Subcutaneous abdominal adipose tissue (tissue), 5 donors: ENCODE measurements at regions not wholly inside any gene's neighbourhood (a gene's known extent, or its start where the extent isn't known, plus 50 kb on each side); places are given as distances from the start of the nearest gene placed in this dataset.
"Not testable (repeated sequence)": the region's sequence is repeated elsewhere in the genome, so short reads cannot be mapped to it uniquely, and the experiment has no call there.

ENCODE experiments used
- H3K27ac ChIP-seq: one replicate; pipeline ENCODE4 v1.7.0; 2013; ENCODE audit warnings: low read depth, mild to moderate bottlenecking, inconsistent platforms, low read length, moderate library complexity
- H3K27me3 ChIP-seq, 5 donors: one replicate each; pipeline ENCODE4 v1.7.0; 2013; ENCODE audit warnings: low read length in 5 of 5, inconsistent platforms in 1 of 5; ENCODE audit not compliant: control insufficient read depth in 5 of 5, insufficient read depth in 4 of 5
- H3K36me3 ChIP-seq, 5 donors: one replicate each; pipeline ENCODE4 v1.7.0; 2013; ENCODE audit warnings: low read length in 5 of 5; ENCODE audit not compliant: control insufficient read depth in 5 of 5, insufficient read depth in 5 of 5
- H3K4me1 ChIP-seq, 5 donors: one replicate each; pipeline ENCODE4 v1.7.0; 2013; ENCODE audit warnings: low read length in 5 of 5, mild to moderate bottlenecking in 3 of 5, moderate library complexity in 1 of 5; ENCODE audit not compliant: control insufficient read depth in 5 of 5, insufficient read depth in 5 of 5
- H3K4me3 ChIP-seq, 5 donors: one replicate each; pipeline ENCODE4 v1.7.0; 2013; ENCODE audit warnings: low read length in 5 of 5, low read depth in 1 of 5
- H3K9ac ChIP-seq, 5 donors: one replicate each; pipeline ENCODE4 v1.7.0; 2013; ENCODE audit warnings: low read length in 5 of 5, mild to moderate bottlenecking in 4 of 5, moderate library complexity in 3 of 5
- H3K9me3 ChIP-seq, 5 donors: one replicate each; pipeline ENCODE4 v1.7.0; 2013; ENCODE audit warnings: low read length in 5 of 5; ENCODE audit not compliant: control insufficient read depth in 5 of 5
- donor health status: healthy.
- donor health status: healthy.
- donor health status: healthy.
- donor health status: healthy.
- donor health status: healthy.

DNA sequence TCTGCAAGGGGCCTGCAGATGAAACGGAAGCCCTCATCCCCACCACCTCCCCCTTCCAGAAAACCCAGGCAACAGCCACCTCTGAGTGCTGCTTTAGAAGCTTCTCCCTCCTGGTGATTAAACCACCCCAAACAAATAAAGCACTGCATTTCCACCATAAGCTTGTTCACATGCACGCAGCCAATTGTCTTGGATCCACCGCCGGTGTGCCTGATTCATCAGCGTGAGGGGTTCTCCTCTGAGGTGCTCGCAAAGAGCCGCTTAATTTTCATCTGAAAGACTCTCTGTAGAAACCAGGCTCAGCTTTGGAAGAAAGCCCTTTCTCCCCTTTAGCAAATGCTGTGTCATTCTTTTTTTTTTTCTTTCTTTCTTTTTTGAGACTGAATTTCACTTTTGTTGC lies 155.2 kb upstream of the EEF2KMT start:
- Histone ChIP-seq H3K36me3 (no peaks in the 10 kb centered on the region), H3K27me3 (no peaks in the 10 kb centered on the region), H3K4me3 (no peak overlapping the region), H3K9ac (no peak overlapping the region), H3K27ac (no peak overlapping the region), H3K9me3 (no peaks in the 10 kb centered on the region), H3K4me1 (no peaks in the 10 kb centered on the region)

DNA sequence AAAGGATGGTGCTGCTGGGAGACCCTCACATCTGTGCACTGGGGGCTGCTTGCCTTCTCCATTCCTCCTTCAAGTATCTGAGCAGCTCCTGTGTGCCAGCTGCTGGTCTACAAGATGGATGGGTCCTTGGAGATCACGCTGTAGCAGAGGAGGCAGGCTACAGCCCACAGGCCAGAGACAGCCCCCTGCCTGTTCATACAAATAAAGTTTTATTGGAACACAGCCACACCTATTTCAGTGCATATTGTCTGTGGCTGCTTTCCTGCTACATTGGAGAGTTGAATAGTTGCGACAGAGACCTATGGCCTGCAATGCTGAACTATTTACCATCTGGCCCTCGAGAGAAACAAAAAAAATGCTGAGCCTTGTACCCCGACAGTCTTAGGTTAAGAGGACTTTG lies 149.8 kb upstream of the EEF2KMT start:
- not testable (repeated sequence) for H3K4me3 ChIP-seq, H3K36me3 ChIP-seq, H3K9me3 ChIP-seq, H3K9ac ChIP-seq, H3K27me3 ChIP-seq, H3K4me1 ChIP-seq, H3K27ac ChIP-seq

DNA sequence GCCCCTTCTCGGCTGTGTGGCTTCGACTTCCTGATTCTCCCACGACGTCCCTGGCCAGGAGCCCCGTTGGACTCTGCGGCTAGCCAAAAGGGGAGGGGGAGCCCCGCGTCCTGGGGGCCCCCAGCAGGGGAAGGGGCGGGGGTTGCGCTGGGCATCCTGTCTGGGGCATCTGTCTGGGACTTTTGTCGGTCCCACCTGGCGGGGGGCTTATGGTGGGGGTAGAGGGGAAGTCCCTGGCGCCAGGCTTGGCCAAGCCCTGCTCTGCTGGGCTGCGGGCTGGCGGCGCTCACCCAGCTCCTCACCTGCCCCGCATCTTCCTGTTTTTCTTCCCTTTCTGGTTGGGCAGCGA lies 142.7 kb upstream of the EEF2KMT start:
- not testable (repeated sequence) for H3K4me3 ChIP-seq, H3K4me1 ChIP-seq
- H3K27me3 ChIP-seq, result peaks cover 0 to 10% (median 2%) of the 10 kb centered on the region in 5 donors

DNA sequence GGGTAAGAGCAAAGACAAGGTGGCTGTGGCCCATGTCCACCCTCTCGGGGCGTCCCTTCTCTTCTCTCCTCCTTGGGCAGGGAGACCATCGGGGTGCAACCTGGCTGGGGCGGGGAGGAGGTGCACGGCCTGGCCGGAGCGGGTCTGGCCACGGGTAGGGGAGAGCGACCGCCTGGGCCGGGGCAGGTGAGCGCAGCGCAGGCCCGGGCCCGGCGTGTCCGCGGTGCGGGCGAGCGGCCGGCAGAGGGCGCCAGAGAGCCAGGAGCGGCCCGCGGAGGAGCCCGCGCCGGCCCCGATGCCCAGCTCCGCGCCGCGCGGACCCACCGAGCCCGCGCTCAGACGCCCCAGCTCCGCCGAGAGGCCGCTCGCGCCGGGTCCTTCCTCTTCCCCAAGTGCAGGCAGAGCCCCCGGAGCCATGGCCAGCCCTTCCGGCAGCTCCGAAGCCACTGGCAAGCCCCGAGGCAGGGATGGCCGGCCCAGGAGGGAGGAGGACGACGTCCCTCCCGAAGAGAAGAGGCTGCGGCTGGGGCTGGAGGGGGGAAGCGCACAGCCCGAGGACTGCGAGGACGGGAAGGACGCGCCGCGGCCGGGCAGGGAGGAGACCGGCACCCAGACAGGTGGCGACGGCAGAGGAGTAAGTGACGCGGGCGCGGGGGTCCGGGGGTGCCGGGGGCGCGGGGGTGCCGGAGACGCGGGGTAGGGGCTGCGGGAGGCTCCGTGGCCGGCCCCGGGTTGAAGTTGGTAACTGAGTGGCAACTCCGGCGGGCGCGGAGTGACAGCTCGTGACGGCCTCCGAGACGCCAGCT lies 142.1 kb upstream of the EEF2KMT start:
- not testable (repeated sequence) for H3K4me3 ChIP-seq, H3K9me3 ChIP-seq, H3K36me3 ChIP-seq, H3K27ac ChIP-seq, H3K9ac ChIP-seq, H3K4me1 ChIP-seq
- H3K27me3 ChIP-seq, result peaks cover 0 to 10% (median 2%) of the 10 kb centered on the region in 5 donors

More for the DNA sequence above, 142.7 kb upstream of the EEF2KMT start:
- not testable (repeated sequence) for H3K36me3 ChIP-seq, H3K9me3 ChIP-seq, H3K9ac ChIP-seq, H3K27ac ChIP-seq

DNA sequence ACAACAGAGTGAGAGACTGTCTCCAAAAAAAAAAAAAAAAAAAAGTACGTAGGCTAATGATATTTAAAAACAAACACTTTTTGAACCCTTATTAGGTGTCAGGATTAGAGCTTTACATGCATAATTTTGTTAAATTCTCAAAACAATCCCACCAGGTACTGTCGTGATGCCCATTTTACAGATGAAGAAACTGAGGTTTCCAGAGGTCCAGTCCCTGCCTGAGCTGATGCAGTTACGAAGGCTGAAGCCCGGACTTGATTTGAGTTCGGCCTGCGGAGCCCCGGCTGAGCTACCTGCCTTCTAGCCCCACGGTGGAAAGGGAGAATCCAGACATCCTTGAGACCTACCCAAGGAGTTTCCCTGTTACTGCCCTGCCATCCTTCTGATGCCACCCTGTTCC lies 137.5 kb upstream of the EEF2KMT start:
- Histone ChIP-seq H3K27me3 (peaks cover 0 to 12% (median 0%) of the 10 kb centered on the region in 5 donors), H3K36me3 (no peaks in the 10 kb centered on the region), H3K4me1 (no peaks in the 10 kb centered on the region), H3K9ac (no peak overlapping the region), H3K27ac (no peak overlapping the region), H3K4me3 (no peak overlapping the region), H3K9me3 (peaks cover 0 to 2% (median 0%) of the 10 kb centered on the region in 5 donors)

DNA sequence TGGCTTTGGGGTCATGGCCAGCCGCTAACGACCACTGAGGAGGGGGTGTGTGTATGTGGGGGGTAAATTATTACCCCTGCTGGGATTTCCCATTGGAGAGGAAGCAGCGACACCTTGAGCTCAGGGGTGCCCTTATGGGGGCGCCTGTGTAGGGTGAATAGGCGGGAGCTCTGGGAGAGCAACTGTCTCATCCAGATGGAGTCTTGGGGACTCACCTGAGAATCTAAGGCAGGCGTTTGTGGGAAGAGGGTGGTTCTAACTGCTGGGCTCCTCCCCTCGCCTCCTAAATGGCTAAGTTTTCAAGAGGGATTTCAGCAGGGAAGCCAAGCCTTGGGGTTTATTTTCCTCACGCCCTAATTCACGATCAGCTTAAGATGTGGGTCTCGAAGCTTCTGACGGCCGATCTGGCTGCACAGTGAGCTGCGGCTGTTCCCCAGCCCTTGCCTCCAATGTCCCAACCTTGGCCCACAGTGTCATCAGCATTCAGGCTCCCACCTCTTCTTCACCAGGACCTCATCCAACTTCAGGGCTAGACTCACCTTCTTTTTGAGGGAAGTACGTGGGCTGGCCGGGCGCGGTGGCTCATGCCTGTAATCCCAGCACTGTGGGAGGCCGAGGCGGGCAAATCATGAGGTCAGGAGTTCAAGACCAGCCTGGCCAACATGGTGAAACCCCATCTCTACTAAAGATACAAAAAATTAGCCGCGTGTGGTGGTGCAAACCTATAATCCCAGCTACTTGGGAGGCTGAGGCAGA lies 136.9 kb upstream of the EEF2KMT start:
- H3K36me3 ChIP-seq, result no peaks in the 10 kb centered on the region
- no peak overlapping the region for H3K4me3 ChIP-seq
- no peak overlapping the region for H3K9ac ChIP-seq
- H3K4me1 ChIP-seq, result no peaks in the 10 kb centered on the region
- no peak overlapping the region for H3K27ac ChIP-seq
- peaks cover 0 to 2% (median 0%) of the 10 kb centered on the region in 5 donors for H3K9me3 ChIP-seq
- peaks cover 0 to 12% (median 0%) of the 10 kb centered on the region in 5 donors for H3K27me3 ChIP-seq

DNA sequence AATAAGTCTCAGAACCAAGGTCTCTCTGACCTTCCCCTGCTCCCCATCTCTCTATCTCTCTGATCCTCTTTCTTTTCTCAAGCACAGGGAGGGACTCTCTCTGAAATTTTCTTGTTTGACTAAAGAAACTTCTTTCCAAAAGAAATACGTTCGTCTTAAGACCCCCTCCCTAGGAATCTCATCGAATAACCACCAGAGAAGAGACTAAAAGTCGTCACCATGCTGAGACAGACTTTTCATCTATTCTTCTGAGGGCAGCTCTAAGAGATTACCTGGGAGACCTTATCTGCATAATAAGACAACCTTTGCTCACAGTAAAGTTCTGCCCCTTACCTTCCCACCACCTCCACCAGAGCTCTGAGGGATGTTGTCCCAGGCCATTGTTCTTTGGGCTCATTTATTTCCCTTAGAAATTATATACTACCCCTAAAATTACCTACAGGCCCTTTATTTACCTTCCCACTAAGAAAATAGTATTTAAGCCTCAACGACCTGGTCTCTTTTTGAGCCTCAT lies 133.7 kb upstream of the EEF2KMT start:
- no peaks in the 10 kb centered on the region for H3K4me1 ChIP-seq
- H3K4me3 ChIP-seq, result no peak overlapping the region
- peaks cover 0 to 12% (median 0%) of the 10 kb centered on the region in 5 donors for H3K27me3 ChIP-seq
- peaks cover 0 to 2% (median 0%) of the 10 kb centered on the region in 5 donors for H3K9me3 ChIP-seq
- H3K36me3 ChIP-seq, result no peaks in the 10 kb centered on the region
- no peak overlapping the region for H3K27ac ChIP-seq
- no peak overlapping the region for H3K9ac ChIP-seq

DNA sequence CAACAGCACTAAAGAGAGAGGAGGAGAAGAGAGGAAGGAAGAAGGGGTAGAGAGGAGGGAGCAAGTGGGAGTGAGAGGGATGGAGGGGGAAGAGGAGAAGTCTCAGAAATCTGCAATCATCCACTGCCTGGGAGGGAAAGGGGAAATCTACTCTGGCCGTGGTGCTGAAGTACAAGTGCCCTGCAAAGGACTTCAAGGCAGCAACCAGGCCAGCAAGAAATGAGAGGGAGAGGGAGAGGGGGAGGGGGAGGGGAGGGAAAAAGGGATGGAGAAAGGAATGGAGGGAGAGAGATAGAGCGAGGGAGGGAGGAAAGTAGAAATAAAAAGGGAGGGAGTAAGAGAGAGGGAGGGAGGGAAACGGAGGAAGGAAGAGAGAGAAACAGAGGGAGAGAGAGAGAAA lies 130.8 kb upstream of the EEF2KMT start:
- H3K27ac ChIP-seq, result no peak overlapping the region
- peaks cover 0 to 13% (median 3%) of the 10 kb centered on the region in 5 donors for H3K27me3 ChIP-seq
- H3K36me3 ChIP-seq, result no peaks in the 10 kb centered on the region
- H3K4me3 ChIP-seq, result no peak overlapping the region
- H3K9me3 ChIP-seq, result peaks cover 0 to 2% (median 0%) of the 10 kb centered on the region in 5 donors
- no peak overlapping the region for H3K9ac ChIP-seq
- no peaks in the 10 kb centered on the region for H3K4me1 ChIP-seq

DNA sequence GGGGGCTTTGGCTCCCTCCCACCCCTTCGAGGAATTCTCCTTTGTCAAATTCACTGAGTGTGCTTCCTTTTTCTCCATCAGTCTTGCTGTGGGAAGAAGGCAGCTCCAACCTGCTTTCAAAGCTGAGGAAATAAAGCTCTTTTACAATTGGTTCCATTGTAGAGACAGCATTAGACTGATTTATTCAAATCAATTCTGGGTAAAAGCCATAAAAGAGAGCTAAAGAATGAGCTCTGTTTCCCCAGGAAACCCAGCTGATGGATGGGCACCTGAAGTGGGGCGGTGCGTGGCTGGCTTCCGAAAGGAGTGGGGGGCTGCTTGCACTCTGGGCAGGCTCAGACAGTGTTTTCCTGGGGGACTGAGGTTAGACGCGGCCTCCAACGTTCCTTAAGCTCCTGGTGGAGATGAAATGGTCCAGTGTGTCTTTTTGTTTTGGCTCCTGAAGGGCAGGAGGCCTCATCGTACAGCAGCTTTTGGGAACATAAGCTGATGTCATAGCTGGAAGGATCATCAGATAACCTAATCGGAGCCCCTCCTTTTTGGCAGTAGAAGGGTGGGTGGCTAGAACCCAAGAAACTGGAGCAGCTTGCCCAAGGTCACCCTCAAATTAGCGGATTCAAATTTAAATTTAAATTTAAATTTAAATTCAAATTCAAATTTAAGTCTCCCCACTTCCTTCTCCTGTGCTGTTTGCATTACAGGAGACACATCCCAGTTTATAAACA lies 128.5 kb upstream of the EEF2KMT start:
- H3K4me1 ChIP-seq, result no peaks in the 10 kb centered on the region
- no peak overlapping the region for H3K4me3 ChIP-seq
- peaks cover 0 to 2% (median 0%) of the 10 kb centered on the region in 5 donors for H3K9me3 ChIP-seq
- peaks cover 0 to 10% (median 3%) of the 10 kb centered on the region in 5 donors for H3K27me3 ChIP-seq
- no peaks in the 10 kb centered on the region for H3K36me3 ChIP-seq
- H3K27ac ChIP-seq, result no peak overlapping the region
- H3K9ac ChIP-seq, result no peak overlapping the region
